ENCODE measurements at regions not wholly inside any gene's neighbourhood (a gene's known extent, or its start where the extent isn't known, plus 50 kb on each side); places are given as distances from the start of the nearest gene placed in this dataset.

DNA sequence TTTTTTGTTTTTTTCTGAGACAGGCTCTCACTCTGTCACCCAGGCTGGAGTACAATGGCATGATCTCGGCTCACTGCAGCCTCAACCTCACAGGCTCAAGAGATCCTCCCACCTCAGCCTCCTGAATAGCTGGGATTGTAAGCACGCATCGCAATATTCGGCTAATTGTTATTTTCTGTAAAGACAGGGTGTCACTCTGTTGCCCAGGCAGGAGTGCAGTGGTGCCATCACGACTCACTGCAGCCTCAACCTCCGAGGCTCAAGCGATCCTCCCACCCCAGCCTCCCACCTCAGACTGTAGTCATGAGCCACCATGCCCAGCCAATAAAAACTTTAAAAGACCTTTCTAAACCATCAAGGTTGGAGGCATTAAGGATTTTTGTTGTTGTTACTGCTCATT, 57.4 kb upstream of the TFRC start (continued):
- TF ChIP-seq CBFB (IDR thresholded peaks at IDR 0.05; ENCODE audit: low read depth) = no peak
- no peak for TF ChIP-seq SPI1 (IDR thresholded peaks at IDR 0.05; ENCODE audit: borderline replicate concordance, insufficient read depth, low read depth, low read length)
- TF ChIP-seq RCOR1 (conservative IDR thresholded peaks at IDR 0.05; ENCODE audit: low read depth, low read length) = no peak
- TF ChIP-seq, protein P1, sequence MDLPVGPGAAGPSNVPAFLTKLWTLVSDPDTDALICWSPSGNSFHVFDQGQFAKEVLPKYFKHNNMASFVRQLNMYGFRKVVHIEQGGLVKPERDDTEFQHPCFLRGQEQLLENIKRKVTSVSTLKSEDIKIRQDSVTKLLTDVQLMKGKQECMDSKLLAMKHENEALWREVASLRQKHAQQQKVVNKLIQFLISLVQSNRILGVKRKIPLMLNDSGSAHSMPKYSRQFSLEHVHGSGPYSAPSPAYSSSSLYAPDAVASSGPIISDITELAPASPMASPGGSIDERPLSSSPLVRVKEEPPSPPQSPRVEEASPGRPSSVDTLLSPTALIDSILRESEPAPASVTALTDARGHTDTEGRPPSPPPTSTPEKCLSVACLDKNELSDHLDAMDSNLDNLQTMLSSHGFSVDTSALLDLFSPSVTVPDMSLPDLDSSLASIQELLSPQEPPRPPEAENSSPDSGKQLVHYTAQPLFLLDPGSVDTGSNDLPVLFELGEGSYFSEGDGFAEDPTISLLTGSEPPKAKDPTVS (IDR thresholded peaks at IDR 0.05; ENCODE audit: low read depth, low read length) = no peak
- no peak for TF ChIP-seq PML (IDR thresholded peaks at IDR 0.05; ENCODE audit: low read length)
- TF ChIP-seq, protein P2, sequence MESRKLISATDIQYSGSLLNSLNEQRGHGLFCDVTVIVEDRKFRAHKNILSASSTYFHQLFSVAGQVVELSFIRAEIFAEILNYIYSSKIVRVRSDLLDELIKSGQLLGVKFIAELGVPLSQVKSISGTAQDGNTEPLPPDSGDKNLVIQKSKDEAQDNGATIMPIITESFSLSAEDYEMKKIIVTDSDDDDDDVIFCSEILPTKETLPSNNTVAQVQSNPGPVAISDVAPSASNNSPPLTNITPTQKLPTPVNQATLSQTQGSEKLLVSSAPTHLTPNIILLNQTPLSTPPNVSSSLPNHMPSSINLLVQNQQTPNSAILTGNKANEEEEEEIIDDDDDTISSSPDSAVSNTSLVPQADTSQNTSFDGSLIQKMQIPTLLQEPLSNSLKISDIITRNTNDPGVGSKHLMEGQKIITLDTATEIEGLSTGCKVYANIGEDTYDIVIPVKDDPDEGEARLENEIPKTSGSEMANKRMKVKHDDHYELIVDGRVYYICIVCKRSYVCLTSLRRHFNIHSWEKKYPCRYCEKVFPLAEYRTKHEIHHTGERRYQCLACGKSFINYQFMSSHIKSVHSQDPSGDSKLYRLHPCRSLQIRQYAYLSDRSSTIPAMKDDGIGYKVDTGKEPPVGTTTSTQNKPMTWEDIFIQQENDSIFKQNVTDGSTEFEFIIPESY (IDR thresholded peaks at IDR 0.05) = no peak
- TF ChIP-seq ZNF622 (IDR thresholded peaks at IDR 0.05) = no peak

DNA sequence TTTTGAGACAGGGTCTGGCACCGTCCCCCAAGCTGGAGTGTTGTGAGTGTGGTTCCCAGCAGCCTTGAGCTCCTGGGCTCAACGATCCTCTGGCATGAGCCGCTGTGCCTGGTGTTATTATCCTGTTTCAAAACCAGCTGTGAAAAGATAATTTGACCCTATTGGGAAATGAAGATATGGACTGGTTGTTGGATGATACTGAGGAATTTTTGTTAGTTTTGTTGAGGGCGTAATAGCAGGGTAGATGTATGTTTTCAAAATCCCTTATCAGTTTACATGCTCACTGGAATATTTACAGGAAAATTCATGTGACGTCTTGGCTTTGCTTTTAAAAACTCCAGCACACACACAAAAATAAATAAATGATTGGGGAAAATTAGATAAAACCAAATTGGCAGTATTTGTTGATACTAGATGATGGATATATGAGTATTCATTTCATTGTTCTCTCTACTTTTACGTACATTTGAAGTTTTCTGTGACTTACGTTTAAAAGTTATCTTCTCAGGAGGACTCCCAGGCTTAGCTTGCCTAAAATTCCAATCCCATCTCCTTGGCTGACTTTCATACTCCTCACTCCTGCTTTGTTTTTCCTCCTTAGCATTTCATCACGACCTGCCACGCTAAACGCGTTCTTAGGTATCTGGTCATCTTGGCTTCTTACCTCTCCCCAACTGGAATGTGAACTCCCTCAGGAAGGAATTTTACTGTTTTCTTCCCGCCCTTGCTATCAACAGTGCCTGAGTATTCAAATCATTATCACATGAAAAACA, 56.8 kb upstream of the TFRC start:
- intact Hi-C loops (cut with micrococcal nuclease; ENCODE audit: unreplicated experiment) = no loop called here
- H4K20me1 ChIP-seq (ENCODE audit: control insufficient read depth, insufficient read depth) = no peaks in the 10 kb centered on the region
- H3K4me1 ChIP-seq (ENCODE audit: control insufficient read depth, insufficient read depth, low read length) = peaks cover 21% of the 10 kb centered on the region
- H2AFZ ChIP-seq (ENCODE audit: control insufficient read depth, low read depth, low read length) = no peak overlapping the region
- POLR2A ChIA-PET = interaction anchor here (0.6 to 1.6 kb wide), 4 partner anchors 8 to 136 kb away, joined by 3 to 6 read pairs (median 4); no protein-coding TSS in a partner anchor
- WGBS (ENCODE audit: insufficient coverage, insufficient replicate concordance, low lambda C conversion rate, missing lambda C conversion rate) = 93% methylated on average over 12 of the region's 12 CpGs
- H3K27me3 ChIP-seq (replicated peaks in 1 of 2; ENCODE audit: control insufficient read depth in 2 of 2, insufficient read depth in 2 of 2, low read length in 1 of 2) = no peaks in the 10 kb centered on the region
- no peak overlapping the region for H3K27ac ChIP-seq (ENCODE audit: control insufficient read depth, insufficient read depth)
- no peaks in the 10 kb centered on the region for H3K79me2 ChIP-seq (ENCODE audit: control insufficient read depth, insufficient read depth, low read length)
- no peak for ATAC-seq
- H3K4me2 ChIP-seq (ENCODE audit: control insufficient read depth, insufficient read depth) = no peak overlapping the region
- H3K9ac ChIP-seq (ENCODE audit: control insufficient read depth, insufficient read depth, low read length) = no peak overlapping the region
- H3K9me3 ChIP-seq (replicated peaks; ENCODE audit: control insufficient read depth, insufficient read depth, low read length) = no peaks in the 10 kb centered on the region
- RAD21 ChIA-PET (ENCODE audit: unreplicated experiment) = interaction anchor here (0.9 to 1.4 kb wide), 3 partner anchors 11 to 42 kb away, joined by 4 to 6 read pairs (median 5); no protein-coding TSS in a partner anchor
- no peak for FAIRE-seq
- BruUV-seq (replicated peaks) = no TSS peak
- H3K36me3 ChIP-seq (ENCODE audit: control insufficient read depth in 2 of 2, insufficient read depth in 2 of 2, low read length in 1 of 2) = no peaks in the 10 kb centered on the region
- in situ Hi-C loops (cut with MboI) = no loop called here
- no peak for DNase-seq (ENCODE audit: low read depth, low spot score)
- CTCF ChIA-PET = interaction anchor here (0.9 to 1.8 kb wide), 4 partner anchors 11 to 65 kb away, joined by 3 to 7 read pairs (median 3); no protein-coding TSS in a partner anchor
- no peak overlapping the region for H3K4me3 ChIP-seq
- SMC1A ChIA-PET (ENCODE audit: uncharacterized antibody, unreplicated experiment) = interaction anchor here (0.9 to 2.1 kb wide), 6 partner anchors 9 to 54 kb away, joined by 3 to 7 read pairs (median 4); no protein-coding TSS in a partner anchor
- no peak for TF ChIP-seq POLR2AphosphoS2 (IDR thresholded peaks at IDR 0.05; ENCODE audit: low read depth, low read length)
- TF ChIP-seq, protein P3, sequence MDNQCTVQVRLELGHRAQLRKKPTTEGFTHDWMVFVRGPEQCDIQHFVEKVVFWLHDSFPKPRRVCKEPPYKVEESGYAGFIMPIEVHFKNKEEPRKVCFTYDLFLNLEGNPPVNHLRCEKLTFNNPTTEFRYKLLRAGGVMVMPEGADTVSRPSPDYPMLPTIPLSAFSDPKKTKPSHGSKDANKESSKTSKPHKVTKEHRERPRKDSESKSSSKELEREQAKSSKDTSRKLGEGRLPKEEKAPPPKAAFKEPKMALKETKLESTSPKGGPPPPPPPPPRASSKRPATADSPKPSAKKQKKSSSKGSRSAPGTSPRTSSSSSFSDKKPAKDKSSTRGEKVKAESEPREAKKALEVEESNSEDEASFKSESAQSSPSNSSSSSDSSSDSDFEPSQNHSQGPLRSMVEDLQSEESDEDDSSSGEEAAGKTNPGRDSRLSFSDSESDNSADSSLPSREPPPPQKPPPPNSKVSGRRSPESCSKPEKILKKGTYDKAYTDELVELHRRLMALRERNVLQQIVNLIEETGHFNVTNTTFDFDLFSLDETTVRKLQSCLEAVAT (IDR thresholded peaks at IDR 0.05) = no peak
- TF ChIP-seq ZNF217 (IDR thresholded peaks at IDR 0.05) = no peak
- TF ChIP-seq MEF2A (IDR thresholded peaks at IDR 0.05; ENCODE audit: insufficient read depth, low read depth, low read length) = no peak

All from GM12878 (cell line).